ENCODE measurements at regions not wholly inside any gene's neighbourhood (a gene's known extent, or its start where the extent isn't known, plus 50 kb on each side); places are given as distances from the start of the nearest gene placed in this dataset.
A peak's percentile ranks its signal among the peaks of the same experiment; 100 is the strongest.

- no peak for DNase-seq (ENCODE audit: low read depth)
- TF ChIP-seq CTCF (IDR thresholded peaks at IDR 0.05; ENCODE audit: low read depth, low read length) (no peak), MAX (IDR thresholded peaks at IDR 0.05; ENCODE audit: low read depth, low read length) (no peak), POLR2A (IDR thresholded peaks at IDR 0.05; ENCODE audit: extremely low read depth, insufficient read length) (no peak), MYC (IDR thresholded peaks at IDR 0.05; ENCODE audit: low read depth, low read length) (no peak)
- H3K4me3 ChIP-seq (ENCODE audit: low read depth, low read length), result no peak overlapping the region
These were observed 875.8 kb downstream of the BRD1 start for GRCh38 chr22:48951836-48952235.

- no peak for TF ChIP-seq POLR2A (IDR thresholded peaks at IDR 0.05; ENCODE audit: extremely low read depth, insufficient read length)
- no peak for TF ChIP-seq MYC (IDR thresholded peaks at IDR 0.05; ENCODE audit: low read depth, low read length)
- TF ChIP-seq MAX (IDR thresholded peaks at IDR 0.05; ENCODE audit: low read depth, low read length), result no peak
- TF ChIP-seq CTCF (IDR thresholded peaks at IDR 0.05; ENCODE audit: low read depth, low read length), result no peak
- no peak overlapping the region for H3K4me3 ChIP-seq (ENCODE audit: low read depth, low read length)
- peak; percentile 88 for DNase-seq (ENCODE audit: low read depth)
These were observed 877.3 kb downstream of the BRD1 start for GRCh38 chr22:48950151-48950915.

GRCh38 chr22:48949375-48950149, 878.1 kb downstream of the BRD1 start:
- H3K4me3 ChIP-seq (ENCODE audit: low read depth, low read length), result no peak overlapping the region
- peak; percentile 64 for DNase-seq (ENCODE audit: low read depth)
- TF ChIP-seq CTCF (IDR thresholded peaks at IDR 0.05; ENCODE audit: low read depth, low read length) (no peak), MAX (IDR thresholded peaks at IDR 0.05; ENCODE audit: low read depth, low read length) (no peak), POLR2A (IDR thresholded peaks at IDR 0.05; ENCODE audit: extremely low read depth, insufficient read length) (no peak), MYC (IDR thresholded peaks at IDR 0.05; ENCODE audit: low read depth, low read length) (no peak)

- TF ChIP-seq MAX (IDR thresholded peaks at IDR 0.05; ENCODE audit: low read depth, low read length), result no peak
- no peak for TF ChIP-seq MYC (IDR thresholded peaks at IDR 0.05; ENCODE audit: low read depth, low read length)
- TF ChIP-seq CTCF (IDR thresholded peaks at IDR 0.05; ENCODE audit: low read depth, low read length), result no peak
- no peak for TF ChIP-seq POLR2A (IDR thresholded peaks at IDR 0.05; ENCODE audit: extremely low read depth, insufficient read length)
- no peak overlapping the region for H3K4me3 ChIP-seq (ENCODE audit: low read depth, low read length)
- no peak for DNase-seq (ENCODE audit: low read depth)
These were observed 879.0 kb downstream of the BRD1 start for GRCh38 chr22:48948575-48949170.

GRCh38 chr22:48947636-48948035, 880.0 kb downstream of the BRD1 start:
- no peak for DNase-seq (ENCODE audit: low read depth)
- TF ChIP-seq MAX (IDR thresholded peaks at IDR 0.05; ENCODE audit: low read depth, low read length) (no peak), MYC (IDR thresholded peaks at IDR 0.05; ENCODE audit: low read depth, low read length) (no peak), POLR2A (IDR thresholded peaks at IDR 0.05; ENCODE audit: extremely low read depth, insufficient read length) (no peak), CTCF (IDR thresholded peaks at IDR 0.05; ENCODE audit: low read depth, low read length) (no peak)
- no peak overlapping the region for H3K4me3 ChIP-seq (ENCODE audit: low read depth, low read length)

All from NB4 (cell line).